OCI-M1 (cell line): ENCODE measurements at regions not wholly inside any gene's neighbourhood (a gene's known extent, or its start where the extent isn't known, plus 50 kb on each side); places are given as distances from the start of the nearest gene placed in this dataset.

Experiments
- DNase-seq: peaks from one replicate; lab custom pipeline; 2025; lab: John Stamatoyannopoulos, UW

DNA sequence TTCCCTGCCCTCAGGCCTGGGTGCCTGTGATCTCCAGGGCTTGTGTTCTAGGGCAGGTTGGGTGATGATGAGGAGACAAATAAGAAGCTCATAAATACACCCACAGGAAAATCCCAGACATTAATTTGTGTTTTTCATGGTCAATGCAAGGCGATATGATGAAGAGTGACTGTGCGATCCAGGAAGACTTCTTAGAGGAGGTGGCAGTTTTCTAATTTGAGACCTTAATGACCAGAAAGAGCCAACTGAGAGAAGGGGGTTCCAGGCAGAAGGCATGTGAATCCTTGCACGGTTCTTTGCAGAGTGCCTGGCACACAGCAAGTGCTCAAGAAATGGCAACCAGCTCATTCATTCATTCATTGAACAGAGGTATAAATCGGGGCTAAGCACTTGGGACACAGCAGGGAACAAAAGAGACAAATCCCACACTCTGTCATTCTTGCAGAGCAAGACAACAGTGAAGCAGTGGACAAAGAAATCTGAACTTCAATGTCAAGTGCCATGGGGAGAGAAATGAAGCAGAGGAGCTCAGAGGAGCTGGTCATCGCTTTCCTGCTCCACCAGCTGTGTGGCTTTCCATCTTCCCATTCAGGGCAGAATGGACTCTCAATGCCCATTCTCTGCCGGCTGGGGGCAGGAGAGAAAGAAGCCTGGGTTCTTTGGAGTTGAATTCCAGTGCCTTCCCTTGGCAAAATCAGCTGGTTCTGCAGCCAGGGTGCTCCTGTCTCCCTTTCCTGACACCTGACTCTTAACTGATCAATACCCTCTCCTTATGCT is 128.3 kb downstream of the AACS start:
- DNase-seq = no peak

DNA sequence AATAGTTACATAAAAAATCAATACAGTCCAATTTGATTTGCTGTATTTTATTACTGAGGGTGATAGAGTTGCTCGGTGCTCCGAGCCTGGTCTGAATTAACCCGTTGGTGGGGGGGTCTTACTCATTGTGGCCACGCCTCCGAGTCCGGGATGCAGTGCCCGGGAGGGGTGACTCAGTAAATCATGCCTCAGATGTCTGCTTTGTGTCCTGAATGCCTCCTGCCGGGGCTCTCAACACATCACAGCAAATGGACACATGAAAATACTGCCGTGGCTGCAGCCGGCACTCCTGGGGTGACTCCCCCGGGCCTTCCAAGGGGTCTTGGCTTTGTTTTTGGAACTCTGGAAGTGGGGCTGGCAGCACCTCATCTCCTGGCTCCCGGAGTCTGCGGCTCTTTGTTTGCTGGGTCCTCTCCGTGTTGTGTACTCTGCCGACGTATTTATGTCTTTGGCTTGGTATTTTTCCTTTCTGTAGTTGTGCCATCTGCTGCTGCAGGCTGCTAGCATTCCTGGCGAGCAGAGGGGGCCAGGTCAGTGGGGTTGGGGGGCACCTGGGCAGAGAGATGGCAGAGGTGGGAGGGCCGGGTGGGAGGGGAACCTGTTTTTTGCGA is 129.0 kb downstream of the AACS start:
- DNase-seq = no peak

DNA sequence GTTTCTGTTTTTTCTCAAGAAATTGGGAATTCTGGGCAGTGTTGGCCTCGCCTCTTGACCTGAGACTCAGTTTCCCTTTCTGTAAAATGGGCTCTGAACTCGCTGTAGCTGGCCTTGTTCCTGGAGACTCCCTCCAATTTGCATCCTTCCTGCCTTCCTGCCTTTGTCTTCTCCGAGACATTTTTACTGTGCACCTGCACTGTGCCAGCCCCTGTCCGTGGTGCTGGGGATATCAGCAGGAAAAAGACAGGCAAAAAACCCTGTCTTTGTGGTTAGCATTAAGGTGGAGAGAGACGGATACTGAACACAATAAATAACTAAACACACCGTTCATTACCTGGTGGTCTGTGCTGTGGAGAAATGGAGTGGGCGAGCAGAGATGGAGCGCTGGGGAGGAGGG is 129.8 kb downstream of the AACS start:
- no peak for DNase-seq

DNA sequence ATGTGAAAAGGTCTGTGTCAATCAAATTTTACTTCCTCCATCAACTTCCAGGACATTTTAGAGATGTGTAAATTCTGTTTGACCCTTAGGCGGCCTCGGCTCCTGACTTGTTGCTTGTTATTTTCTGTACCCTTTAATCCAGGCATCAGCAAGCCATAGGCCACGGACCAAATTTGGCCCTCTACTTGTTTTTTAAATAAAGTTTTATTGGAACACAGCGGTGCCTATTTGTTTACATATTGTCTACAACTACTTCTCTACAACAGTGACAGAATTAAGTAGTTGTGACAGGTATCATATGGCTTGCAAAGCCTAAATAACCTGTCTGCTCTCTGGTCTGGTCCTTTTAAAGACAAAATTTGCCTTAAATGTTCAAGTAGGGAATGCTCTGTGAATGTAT is 132.1 kb downstream of the AACS start:
- DNase-seq = no peak

- DNase-seq = no peak
These were observed 133.4 kb downstream of the AACS start for GRCh38 chr12:125198652-125199051.

- no peak for DNase-seq
These were observed 135.9 kb downstream of the AACS start for GRCh38 chr12:125201090-125201489.

DNA sequence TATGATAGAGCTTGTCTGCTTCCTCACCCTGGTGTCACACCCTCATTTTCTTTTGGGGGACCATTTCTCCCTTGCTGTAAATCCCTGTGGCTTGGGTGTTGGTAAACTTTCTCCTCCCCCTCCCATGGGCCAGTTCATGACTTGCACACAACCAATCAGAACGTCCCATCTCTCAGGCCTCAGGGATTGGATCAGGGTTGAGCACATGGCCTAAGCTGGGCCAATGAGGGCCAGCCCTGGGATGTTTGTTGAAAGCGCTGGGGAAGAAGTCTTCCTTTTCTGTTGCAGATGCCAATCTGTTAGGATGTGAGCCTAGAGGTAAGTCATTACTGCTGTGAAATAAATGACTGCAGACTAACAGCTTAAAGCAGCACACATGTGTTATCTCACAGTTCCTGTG is 136.7 kb downstream of the AACS start:
- no peak for DNase-seq

- no peak for DNase-seq
These were observed 137.2 kb downstream of the AACS start for GRCh38 chr12:125202421-125202820.

GRCh38 chr12:125203145-125203765 is 138.0 kb downstream of the AACS start:
- peak; percentile 50 for DNase-seq

- no peak for DNase-seq
These were observed 140.2 kb downstream of the AACS start for GRCh38 chr12:125205386-125205785.

DNA sequence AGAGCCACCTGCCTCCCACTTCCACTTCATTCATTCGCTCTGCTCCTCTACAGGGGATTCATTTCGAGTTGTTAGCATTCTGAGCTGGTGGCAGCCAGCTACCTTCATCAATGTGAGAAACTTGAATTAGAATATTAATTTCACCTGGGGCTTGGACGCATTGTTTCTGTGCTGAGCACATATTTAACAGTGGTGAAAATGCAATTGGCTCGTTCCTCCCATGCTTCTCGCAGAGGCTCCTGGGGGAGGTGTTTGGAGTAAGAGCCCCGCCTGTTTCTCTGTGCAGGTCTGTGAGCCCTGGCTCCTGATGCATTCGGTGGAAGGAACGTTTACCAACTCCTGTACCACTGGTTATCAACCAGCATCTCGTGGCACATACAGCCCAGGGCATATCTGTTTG is 141.5 kb downstream of the AACS start:
- no peak for DNase-seq

DNA sequence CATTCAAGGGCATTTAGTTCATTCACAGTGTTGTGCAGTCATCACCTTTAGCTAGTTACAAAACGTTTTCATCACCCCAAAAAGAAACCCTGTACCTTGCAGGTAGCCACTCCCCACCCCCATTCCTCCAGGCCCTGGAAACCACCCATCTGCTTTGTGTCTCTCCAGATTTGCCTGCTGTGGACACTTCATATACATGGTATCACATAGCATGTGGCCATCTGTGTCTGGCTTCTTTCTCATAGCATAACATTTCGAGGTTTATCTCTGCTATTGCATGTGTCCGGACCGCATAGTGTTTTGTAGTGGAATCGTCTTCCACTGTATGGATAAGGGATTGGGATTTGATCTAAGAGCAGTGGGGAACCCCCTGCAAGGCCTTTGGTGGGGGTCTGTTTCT is 143.1 kb downstream of the AACS start:
- no peak for DNase-seq

DNA sequence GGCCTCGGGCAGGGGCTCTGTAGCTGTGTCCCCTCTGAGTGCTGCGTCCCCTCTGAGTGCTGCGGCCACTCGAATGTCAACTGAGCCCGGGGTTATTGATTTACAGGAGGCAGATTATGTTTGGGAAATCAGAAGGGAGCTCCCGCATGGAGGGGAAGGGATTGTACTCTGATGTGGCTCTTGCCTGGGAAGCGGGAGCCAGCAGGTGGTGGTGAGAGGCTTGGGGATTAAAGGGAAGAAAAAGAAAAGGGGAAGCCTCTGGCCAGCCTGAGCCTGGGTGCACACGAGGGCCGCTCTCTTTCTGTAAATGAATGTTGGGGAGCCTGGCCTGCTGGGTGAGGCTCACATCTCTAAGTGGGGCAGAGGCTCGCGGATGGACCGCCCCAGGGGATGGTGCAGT is 143.7 kb downstream of the AACS start:
- no peak for DNase-seq

DNA sequence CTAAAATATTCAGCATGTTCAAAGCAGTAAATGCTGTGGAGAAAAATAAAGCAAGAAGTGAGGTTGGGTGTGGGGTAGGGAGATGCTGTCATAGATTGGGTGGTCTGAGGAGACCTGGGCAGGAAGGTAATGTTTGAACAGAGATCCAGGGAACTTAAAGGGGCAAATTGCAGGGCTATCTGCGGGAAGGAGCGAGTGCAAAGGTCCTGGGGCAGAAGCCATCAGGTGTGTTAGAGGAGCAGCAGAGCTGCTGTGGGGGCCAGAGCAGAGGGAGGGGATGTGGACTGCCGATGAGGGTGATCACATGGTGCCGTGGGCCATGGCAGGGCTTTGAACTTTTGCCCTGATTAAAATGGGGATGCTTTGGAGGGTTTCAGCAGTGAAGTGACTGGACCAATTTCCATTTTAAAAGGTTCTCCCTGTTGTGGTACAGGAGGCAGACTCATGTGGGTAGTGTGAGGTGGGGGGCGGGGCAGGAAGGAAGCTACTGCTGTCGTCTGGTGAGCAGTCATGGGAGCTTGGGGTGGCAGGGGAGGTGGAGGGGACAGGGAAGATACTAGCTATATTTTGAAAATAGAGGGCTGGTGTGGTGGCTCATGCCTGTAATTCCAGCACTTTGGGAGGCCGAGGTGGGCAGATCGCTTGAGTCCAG is 145.0 kb downstream of the AACS start:
- no peak for DNase-seq

- DNase-seq = no peak
These were observed 146.2 kb downstream of the AACS start for GRCh38 chr12:125211464-125211863.

- DNase-seq = no peak
These were observed 149.1 kb downstream of the AACS start for GRCh38 chr12:125214289-125214688.

GRCh38 chr12:125216756-125217155 is 151.5 kb downstream of the AACS start:
- DNase-seq = no peak

- DNase-seq = no peak
These were observed 152.1 kb downstream of the AACS start for GRCh38 chr12:125217308-125217707.

DNA sequence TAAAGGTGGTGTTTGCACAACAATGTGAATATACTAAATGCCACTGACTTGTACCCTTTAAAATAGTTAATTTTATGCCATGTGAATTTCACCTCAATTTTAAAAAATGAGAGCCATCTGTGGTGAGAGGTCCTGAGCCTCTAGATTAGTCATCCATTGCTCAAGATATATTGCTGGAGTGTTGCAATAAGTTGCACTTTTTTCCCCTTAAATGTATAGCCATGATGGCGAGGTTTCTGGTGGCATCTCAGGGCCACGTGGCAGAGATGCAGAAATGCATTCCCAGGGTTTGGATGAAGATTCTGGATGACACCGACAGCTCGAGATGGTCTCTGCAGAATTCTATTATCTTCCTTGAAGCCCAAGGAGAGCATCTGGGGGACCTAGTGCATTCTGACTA is 153.7 kb downstream of the AACS start:
- DNase-seq = peak; percentile 6

- no peak for DNase-seq
These were observed 155.4 kb downstream of the AACS start for GRCh38 chr12:125220404-125221273.

GRCh38 chr12:125221602-125222001 is 156.4 kb downstream of the AACS start:
- DNase-seq = no peak

DNA sequence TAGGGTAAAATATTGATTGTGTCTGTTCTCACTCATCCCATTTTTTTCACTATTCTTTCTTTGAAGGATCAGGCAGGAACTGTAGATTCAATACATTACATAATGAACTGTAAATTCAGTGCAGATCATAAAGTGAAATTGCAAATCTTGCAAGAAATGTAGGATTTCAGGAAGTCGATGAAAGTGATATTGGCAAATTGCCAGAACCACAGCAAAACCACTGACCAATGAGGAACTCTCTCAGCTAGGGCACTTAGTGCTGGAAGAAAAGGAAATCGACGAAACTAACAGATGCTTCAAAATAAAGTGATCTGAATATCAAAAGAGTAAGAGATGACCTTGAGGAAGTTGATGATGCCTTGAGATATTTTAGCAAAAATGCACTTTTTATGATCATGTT is 157.6 kb downstream of the AACS start:
- DNase-seq = peak; percentile 65
